Upper lobe of left lung (tissue), 4 donors: ENCODE measurements at regions not wholly inside any gene's neighbourhood (a gene's known extent, or its start where the extent isn't known, plus 50 kb on each side); places are given as distances from the start of the nearest gene placed in this dataset.

Experiments used
- CTCF ChIP-seq, 6 experiments: fragments of 450-650 bp in 4 of 6; fragments of 200-600 bp in 2 of 6; sonication (generic) in 2 of 6; IDR thresholded peaks; one replicate each; pipeline ENCODE4 v1.5.1; 2016 to 2019; ENCODE audit warnings: antibody characterized with exemption in 6 of 6
- POLR2A ChIP-seq, 4 donors: fragments of 450-650 bp; IDR thresholded peaks; one replicate each; pipeline ENCODE4 v1.5.1; 2016 to 2017; ENCODE audit warnings: antibody characterized with exemption in 4 of 4, mild to moderate bottlenecking in 2 of 4
- POLR2AphosphoS5 ChIP-seq, 2 donors: sonication (generic); formaldehyde crosslinking; IDR thresholded peaks; one replicate each; pipeline ENCODE4 v1.5.1; 2017; ENCODE audit warnings: antibody characterized with exemption in 2 of 2

GRCh38 chr16:65406933-65407332, 285.1 kb upstream of the CDH11 start:
- TF ChIP-seq CTCF (IDR thresholded peaks at IDR 0.05): no peak
- TF ChIP-seq POLR2A (IDR thresholded peaks at IDR 0.05): no peak
- TF ChIP-seq POLR2AphosphoS5 (IDR thresholded peaks at IDR 0.05): no peak
